Neural cell (in vitro differentiated cells): ENCODE measurements at regions not wholly inside any gene's neighbourhood (a gene's known extent, or its start where the extent isn't known, plus 50 kb on each side); places are given as distances from the start of the nearest gene placed in this dataset.

ENCODE experiments used
- H2AFZ ChIP-seq: fragments of 200-600, 300-800 bp; sonication (generic), shearing (Covaris generic); 2 replicates; pipeline ENCODE4 v1.6.0; 2014; ENCODE audit warnings: low read depth, mild to moderate bottlenecking, antibody characterized with exemption, low read length, moderate library complexity
- H3F3A ChIP-seq: fragments of 200-600 bp; shearing (Covaris generic); 2 replicates; pipeline ENCODE4 v1.6.1; 2016; ENCODE audit warnings: mild to moderate bottlenecking, moderate library complexity, mixed read lengths, antibody characterized with exemption, low read length; ENCODE audit not compliant: insufficient read depth, poor library complexity, severe bottlenecking
- H3K27ac ChIP-seq: fragments of 200-600, 300-800 bp; sonication (generic), shearing (Covaris generic); 2 replicates; pipeline ENCODE4 v1.5.1; 2014; ENCODE audit warnings: mild to moderate bottlenecking, low read length, moderate library complexity
- H3K27me3 ChIP-seq: fragments of 300-800, 200-600 bp; sonication (generic), shearing (Covaris generic); 2 replicates; pipeline ENCODE4 v1.6.0; 2014; ENCODE audit warnings: mild to moderate bottlenecking, low read depth, low read length, moderate library complexity; ENCODE audit not compliant: insufficient read depth
- H3K36me3 ChIP-seq: fragments of 300-800, 200-600 bp; sonication (generic), shearing (Covaris generic); 2 replicates; pipeline ENCODE4 v1.5.1; 2014; ENCODE audit warnings: mild to moderate bottlenecking, antibody characterized with exemption, low read length, moderate library complexity; ENCODE audit not compliant: insufficient read depth
- H3K4me2 ChIP-seq: fragments of 300-800, 200-600 bp; sonication (generic), shearing (Covaris generic); 2 replicates; pipeline ENCODE4 v1.6.0; 2014; ENCODE audit warnings: mild to moderate bottlenecking, low read length
- H3K4me3 ChIP-seq: fragments of 300-800, 200-600 bp; sonication (generic), shearing (Covaris generic); 2 replicates; pipeline ENCODE4 v1.5.1; 2014; ENCODE audit warnings: mild to moderate bottlenecking, low read length, moderate library complexity
- H3K79me2 ChIP-seq: fragments of 200-600 bp; shearing (Covaris generic); replicated peaks from 2 replicates; pipeline ENCODE4 v1.6.0; 2014; ENCODE audit warnings: mild to moderate bottlenecking, low read length, moderate library complexity; ENCODE audit not compliant: insufficient read depth
- H3K9ac ChIP-seq: fragments of 300-800, 200-600 bp; sonication (generic), shearing (Covaris generic); 2 replicates; pipeline ENCODE4 v1.6.1; 2016; ENCODE audit warnings: mild to moderate bottlenecking, low read length, mixed read lengths
- H3K9me2 ChIP-seq: fragments of 200-600 bp; shearing (Covaris generic); 2 replicates; pipeline ENCODE4 v1.6.1; 2016; ENCODE audit warnings: mild to moderate bottlenecking, low read length, mixed read lengths; ENCODE audit not compliant: insufficient read depth
- H3K9me3 ChIP-seq: fragments of 200-600, 300-800 bp; sonication (generic), shearing (Covaris generic); 2 replicates; pipeline ENCODE4 v1.6.1; 2016; ENCODE audit warnings: mild to moderate bottlenecking, mixed run types, low read length, moderate library complexity, mixed read lengths
- H4K20me1 ChIP-seq: fragments of 200-600 bp; shearing (Covaris generic); 2 replicates; pipeline ENCODE4 v1.6.1; 2016; ENCODE audit warnings: mild to moderate bottlenecking, mixed run types; ENCODE audit not compliant: insufficient read depth
- CTCF ChIP-seq: fragments of 450-650 bp; IDR thresholded peaks from 2 replicates; pipeline ENCODE4 v1.5.1; 2014; ENCODE audit warnings: antibody characterized with exemption, mild to moderate bottlenecking, moderate library complexity; ENCODE audit not compliant: poor library complexity, severe bottlenecking
- EP300 ChIP-seq: fragments of 450-650 bp; conservative IDR thresholded peaks from 2 replicates; pipeline ENCODE4 v1.6.1; 2014; ENCODE audit warnings: antibody characterized with exemption, mild to moderate bottlenecking, moderate library complexity; ENCODE audit not compliant: poor library complexity, severe bottlenecking
- EZH2 ChIP-seq: fragments of 200-600, 300-800 bp; shearing (Covaris generic), sonication (generic); IDR thresholded peaks from 2 replicates; pipeline ENCODE4 v1.6.1; 2014; ENCODE audit warnings: antibody characterized with exemption, low read length, borderline replicate concordance, mild to moderate bottlenecking; ENCODE audit not compliant: insufficient read depth, poor library complexity, severe bottlenecking
- MXI1 ChIP-seq: fragments of 450-650 bp; conservative IDR thresholded peaks from 2 replicates; pipeline ENCODE4 v1.6.1; 2014; ENCODE audit warnings: antibody characterized with exemption, mild to moderate bottlenecking; ENCODE audit not compliant: poor library complexity, severe bottlenecking
- POLR2AphosphoS5 ChIP-seq: IDR thresholded peaks from 2 replicates; pipeline ENCODE4 v1.6.1; 2012
- RAD21 ChIP-seq: fragments of 450-650 bp; conservative IDR thresholded peaks from 2 replicates; pipeline ENCODE4 v1.6.1; 2014; ENCODE audit warnings: antibody characterized with exemption, mild to moderate bottlenecking, moderate library complexity
- REST ChIP-seq: IDR thresholded peaks from 2 replicates; pipeline ENCODE4 v1.6.1; 2012; ENCODE audit warnings: borderline replicate concordance
- SMC3 ChIP-seq: fragments of 450-650 bp; conservative IDR thresholded peaks from 2 replicates; pipeline ENCODE4 v1.6.1; 2014; ENCODE audit warnings: antibody characterized with exemption, mild to moderate bottlenecking, moderate library complexity; ENCODE audit not compliant: poor library complexity
- TAF1 ChIP-seq: IDR thresholded peaks from 2 replicates; pipeline ENCODE4 v1.6.1; 2012; ENCODE audit warnings: low read depth

- Histone ChIP-seq H4K20me1 (no peaks in the 10 kb centered on the region), H3K79me2 (no peaks in the 10 kb centered on the region), H3K9me3 (no peaks in the 10 kb centered on the region), H3K9me2 (no peaks in the 10 kb centered on the region), H3K27ac (no peak overlapping the region), H3K4me2 (no peak overlapping the region), H2AFZ (no peak overlapping the region), H3K27me3 (no peaks in the 10 kb centered on the region), H3K36me3 (no peaks in the 10 kb centered on the region), H3K4me3 (no peak overlapping the region), H3F3A (no peaks in the 10 kb centered on the region), H3K9ac (no peak overlapping the region)
- TF ChIP-seq REST, result peak; percentile 53
- TF ChIP-seq POLR2AphosphoS5, result peak; percentile 33
- no peak for TF ChIP-seq SMC3
Observed at GRCh38 chr16:79659344-79659743, 58.8 kb upstream of the MAF start.

GRCh38 chr16:79658301-79659033 lies 57.9 kb upstream of the MAF start:
- no peak overlapping the region for H2AFZ ChIP-seq
- no peaks in the 10 kb centered on the region for H4K20me1 ChIP-seq
- H3K79me2 ChIP-seq, result no peaks in the 10 kb centered on the region
- H3K4me3 ChIP-seq, result no peak overlapping the region
- H3K27ac ChIP-seq, result no peak overlapping the region
- no peak overlapping the region for H3K9ac ChIP-seq
- no peaks in the 10 kb centered on the region for H3K9me2 ChIP-seq
- H3K27me3 ChIP-seq, result no peaks in the 10 kb centered on the region
- no peaks in the 10 kb centered on the region for H3F3A ChIP-seq
- no peaks in the 10 kb centered on the region for H3K9me3 ChIP-seq
- no peaks in the 10 kb centered on the region for H3K36me3 ChIP-seq
- H3K4me2 ChIP-seq, result no peak overlapping the region
- TF ChIP-seq EZH2 (no peak), EP300 (no peak), MXI1 (no peak), REST (no peak), RAD21 (no peak), CTCF (no peak), POLR2AphosphoS5 (no peak), TAF1 (no peak), SMC3 (no peak)
